GM06990 (cell line): ENCODE measurements at regions not wholly inside any gene's neighbourhood (a gene's known extent, or its start where the extent isn't known, plus 50 kb on each side); places are given as distances from the start of the nearest gene placed in this dataset.
A peak's percentile ranks its signal among the peaks of the same experiment; 100 is the strongest.

ENCODE experiments used
- DNase-seq: peaks from one replicate; pipeline ENCODE4 v3.0.0-alpha.2; 2011; ENCODE audit not compliant: insufficient read length; ENCODE audit errors: extremely low read depth
- H3K27me3 ChIP-seq: replicated peaks from 2 replicates; pipeline ENCODE4 v1.6.0; 2011; ENCODE audit warnings: low read length; ENCODE audit not compliant: control insufficient read depth, insufficient read depth
- H3K36me3 ChIP-seq: 2 replicates; pipeline ENCODE4 v1.5.1; 2011; ENCODE audit warnings: low read length; ENCODE audit not compliant: control insufficient read depth, insufficient read depth
- H3K4me3 ChIP-seq: replicated peaks from 2 replicates; pipeline ENCODE4 v1.5.1; 2011; ENCODE audit warnings: low read depth, mild to moderate bottlenecking, control low read depth, low read length
- CTCF ChIP-seq: IDR thresholded peaks from 2 replicates; pipeline ENCODE4 v1.5.1; 2011; ENCODE audit warnings: low read length, control low read depth, mild to moderate bottlenecking, inconsistent platforms; ENCODE audit not compliant: insufficient read depth, poor library complexity, severe bottlenecking

DNA sequence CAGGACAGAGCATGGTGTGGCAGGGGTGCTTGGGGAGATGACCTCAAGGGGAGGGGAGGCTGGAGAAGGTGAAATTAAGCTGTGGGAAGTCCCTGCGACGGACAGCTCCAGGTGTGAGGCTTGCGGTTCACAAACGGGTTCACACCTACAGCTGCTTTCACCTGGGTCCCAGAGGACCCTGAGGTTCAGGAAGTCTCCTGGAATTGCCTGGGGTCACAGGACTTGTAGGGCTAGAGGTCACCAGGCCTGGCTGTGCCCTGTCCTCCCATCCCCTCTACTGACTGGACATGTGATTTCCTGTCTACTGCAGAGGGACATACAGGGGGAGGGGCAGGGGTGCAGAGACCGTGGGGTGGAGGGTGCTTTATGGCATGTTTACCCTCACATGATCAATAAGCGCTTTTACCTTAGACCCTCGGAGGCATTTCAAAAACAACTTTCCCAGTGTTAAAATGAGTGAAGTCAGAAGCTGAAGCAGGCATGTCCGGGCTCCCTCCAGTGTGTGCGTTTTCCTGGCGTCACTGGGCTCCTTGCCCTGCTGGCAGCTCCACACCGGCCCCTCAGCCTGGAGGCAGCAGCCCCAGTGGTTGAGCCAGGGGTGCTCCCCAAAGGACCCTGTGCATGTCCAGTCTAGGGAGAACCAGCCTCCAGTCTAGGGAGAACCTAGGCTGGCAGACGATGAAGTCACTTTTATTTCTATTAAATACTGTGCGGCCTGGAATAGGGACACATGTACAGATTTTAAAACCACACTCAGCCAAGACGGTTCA is 66.6 kb upstream of the IGFBP3 start:
- no peak for TF ChIP-seq CTCF
- H3K4me3 ChIP-seq = no peak overlapping the region
- no peak for DNase-seq
- no peaks in the 10 kb centered on the region for H3K27me3 ChIP-seq
- H3K36me3 ChIP-seq = no peaks in the 10 kb centered on the region

- DNase-seq = no peak
- no peaks in the 10 kb centered on the region for H3K27me3 ChIP-seq
- no peak for TF ChIP-seq CTCF
- no peak overlapping the region for H3K4me3 ChIP-seq
- H3K36me3 ChIP-seq = no peaks in the 10 kb centered on the region
Measured at GRCh38 chr7:45986355-45987298, 65.6 kb upstream of the IGFBP3 start.

- no peak for TF ChIP-seq CTCF
- H3K36me3 ChIP-seq = no peaks in the 10 kb centered on the region
- no peak overlapping the region for H3K4me3 ChIP-seq
- no peak for DNase-seq
- H3K27me3 ChIP-seq = no peaks in the 10 kb centered on the region
Measured at GRCh38 chr7:45985902-45986301, 64.8 kb upstream of the IGFBP3 start.

DNA sequence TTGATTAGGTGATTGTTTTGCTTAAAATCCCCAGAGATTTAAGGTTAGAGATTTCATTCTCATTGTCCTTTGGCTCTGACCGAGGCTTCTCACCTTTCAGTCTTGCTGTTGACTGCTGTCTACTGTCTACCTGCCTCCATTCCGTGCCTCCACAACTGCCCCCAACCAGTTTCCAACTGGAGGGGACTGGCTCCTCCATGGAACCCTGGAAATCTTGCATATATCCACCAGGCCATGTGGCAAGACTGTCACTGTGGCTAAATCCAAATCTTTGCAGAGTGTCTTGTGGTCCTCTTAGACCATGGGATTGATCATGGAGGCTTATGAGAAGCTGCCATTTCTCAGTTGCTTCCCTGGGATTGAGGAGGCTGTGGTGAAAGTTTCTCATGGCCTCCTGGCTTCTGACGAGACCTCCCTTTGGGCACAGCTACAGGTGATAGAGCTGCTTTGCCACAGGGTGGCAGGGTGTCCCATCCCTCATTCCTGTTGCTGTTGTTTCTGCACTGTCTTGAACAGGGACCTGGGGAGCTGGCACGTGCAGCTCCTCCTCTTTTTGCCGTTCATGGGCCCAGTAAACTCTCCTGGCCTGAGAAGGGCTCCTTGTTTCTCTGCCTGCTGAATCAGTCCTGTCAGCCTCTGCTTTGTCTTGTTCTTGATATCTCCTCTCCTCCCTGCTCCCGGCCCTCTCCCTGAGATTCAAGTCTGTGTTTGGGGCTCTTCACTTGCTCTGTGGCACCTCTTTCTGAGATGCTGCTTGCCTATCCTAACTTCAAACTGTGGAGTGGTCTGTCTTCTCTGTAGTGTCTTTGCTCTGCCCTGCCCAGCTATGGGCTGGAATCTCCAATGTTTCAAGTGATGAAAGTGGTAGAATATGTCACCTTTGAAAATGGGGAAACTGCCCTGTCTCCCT is 63.6 kb upstream of the IGFBP3 start:
- TF ChIP-seq CTCF = peak; percentile 3

DNA sequence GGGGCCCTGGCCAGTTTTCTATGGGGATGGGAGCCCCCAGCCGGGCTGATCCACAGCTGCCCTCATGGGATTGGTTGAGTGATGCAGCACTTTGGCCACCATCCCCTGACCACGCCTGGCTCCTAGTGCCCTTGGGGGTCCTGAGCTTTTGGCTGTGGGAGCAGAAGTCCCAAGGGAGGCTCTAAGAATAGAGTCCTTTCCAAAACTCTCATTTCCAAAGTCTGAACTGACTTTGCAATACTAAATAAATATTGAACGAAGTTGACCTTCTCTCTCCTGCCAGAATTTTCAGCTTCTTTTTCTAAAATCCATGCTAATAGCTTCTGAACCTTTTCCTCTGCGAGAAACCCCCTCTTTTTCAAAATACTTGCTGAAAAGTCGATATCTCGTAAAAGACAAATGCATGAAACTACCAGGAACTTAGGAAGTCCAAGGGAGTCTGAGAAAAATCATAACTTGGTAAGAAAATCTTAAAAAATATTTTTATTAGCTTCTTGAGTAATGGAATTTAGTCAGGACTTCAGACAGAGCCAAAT is 62.7 kb upstream of the IGFBP3 start:
- Histone ChIP-seq H3K4me3 (no peak overlapping the region), H3K36me3 (no peaks in the 10 kb centered on the region), H3K27me3 (no peaks in the 10 kb centered on the region; the same call in 1 of the 2 replicates)
- DNase-seq = no peak
- no peak for TF ChIP-seq CTCF

More for the DNA sequence above, 63.6 kb upstream of the IGFBP3 start:
- H3K27me3 ChIP-seq = no peaks in the 10 kb centered on the region; the same call in 1 of the 2 replicates
- DNase-seq = no peak
- H3K36me3 ChIP-seq = no peaks in the 10 kb centered on the region
- H3K4me3 ChIP-seq = no peak overlapping the region
